ENCODE measurements at regions not wholly inside any gene's neighbourhood (a gene's known extent, or its start where the extent isn't known, plus 50 kb on each side); places are given as distances from the start of the nearest gene placed in this dataset.

GRCh38 chrX:39823854-39824253, 273.9 kb downstream of the BCOR start:
- CTCF ChIA-PET (ENCODE audit: low intra/inter-chr PET ratio) = no interaction called here
- ATAC-seq (no peak), DNase-seq (ENCODE audit: extremely low read depth in 1 of 4, low spot score in 3 of 4) (no peak), FAIRE-seq (no peak)
- Histone ChIP-seq H3K9ac (ENCODE audit: insufficient read depth in 1 of 2, low read depth in 2 of 2, low read length in 2 of 2) (no peak overlapping the region), H3K9me3 (replicated peaks; ENCODE audit: control insufficient read depth, insufficient read depth, low read depth, low read length) (no peaks in the 10 kb centered on the region), H3K4me1 (replicated peaks in 1 of 2; ENCODE audit: control insufficient read depth in 2 of 2, insufficient read depth in 2 of 2, low read length in 2 of 2) (no peaks in the 10 kb centered on the region), H3K9me1 (ENCODE audit: control insufficient read depth, insufficient read depth, low read length) (no peaks in the 10 kb centered on the region), H3K79me2 (ENCODE audit: control insufficient read depth, insufficient read depth, low read length) (no peaks in the 10 kb centered on the region), H3K27me3 (ENCODE audit: control insufficient read depth in 2 of 2, insufficient read depth in 2 of 2, low read length in 2 of 2) (no peaks in the 10 kb centered on the region), H2AFZ (ENCODE audit: low read depth, low read length) (no peak overlapping the region), H4K20me1 (replicated peaks; ENCODE audit: control insufficient read depth, insufficient read depth, low read length) (no peaks in the 10 kb centered on the region), H3K36me3 (ENCODE audit: control insufficient read depth, insufficient read depth, low read length) (no peaks in the 10 kb centered on the region), H3K4me2 (ENCODE audit: insufficient read depth, low read length) (no peak overlapping the region), H3K27ac (ENCODE audit: extremely low read depth, low read depth, low read length) (no peak overlapping the region), H3K4me3 (no peak overlapping the region)
- no TSS peak for BruUV-seq (replicated peaks)
- TF ChIP-seq XRCC4 (IDR thresholded peaks at IDR 0.05; ENCODE audit: extremely low read depth, insufficient read depth, insufficient read length) (no peak), ARID2 (IDR thresholded peaks at IDR 0.05) (no peak), E2F5 (CRISPR knock-in tag; IDR thresholded peaks at IDR 0.05) (no peak), ATF6 (CRISPR knock-in tag; IDR thresholded peaks at IDR 0.05) (no peak), RBFOX2 (IDR thresholded peaks at IDR 0.05; ENCODE audit: low read depth, low read length) (no peak), THRB (CRISPR knock-in tag; conservative IDR thresholded peaks at IDR 0.05) (no peak), NFXL1 (CRISPR knock-in tag; IDR thresholded peaks at IDR 0.05) (no peak), KAT7 (CRISPR knock-in tag; IDR thresholded peaks at IDR 0.05; ENCODE audit: borderline replicate concordance) (no peak), NR4A1 (CRISPR knock-in tag; IDR thresholded peaks at IDR 0.05) (no peak), NR4A1 (tag; IDR thresholded peaks at IDR 0.05) (no peak), SIN3A (IDR thresholded peaks at IDR 0.05; ENCODE audit: borderline replicate concordance in 2 of 2, control insufficient read depth in 1 of 2, low read depth in 2 of 2, low read length in 2 of 2) (no peak), HMG20A (CRISPR knock-in tag; conservative IDR thresholded peaks at IDR 0.05) (no peak), PHTF2 (CRISPR knock-in tag; IDR thresholded peaks at IDR 0.05) (no peak), NEUROD1 (IDR thresholded peaks at IDR 0.05; ENCODE audit: borderline replicate concordance, low read depth, low read length, partially characterized antibody) (no peak), MYNN (IDR thresholded peaks at IDR 0.05) (no peak), MYNN (CRISPR knock-in tag; IDR thresholded peaks at IDR 0.05) (no peak), HMG20B (CRISPR knock-in tag; IDR thresholded peaks at IDR 0.05) (no peak), MYC (IDR thresholded peaks at IDR 0.05; ENCODE audit: low read depth, low read length) (no peak), MYC (CRISPR knock-in tag; IDR thresholded peaks at IDR 0.05; ENCODE audit: borderline replicate concordance, low read depth) (no peak), ATF2 (CRISPR knock-in tag; IDR thresholded peaks at IDR 0.05) (no peak)
- 20% methylated on average over 1 of the region's 2 CpGs for WGBS (ENCODE audit: insufficient coverage, low coverage, missing lambda C conversion rate)
- intact Hi-C loops (cut with micrococcal nuclease) = no loop called here
- in situ Hi-C loops (cut with MboI) = no loop called here
- POLR2A ChIA-PET = no interaction called here
